ENCODE measurements at regions not wholly inside any gene's neighbourhood (a gene's known extent, or its start where the extent isn't known, plus 50 kb on each side); places are given as distances from the start of the nearest gene placed in this dataset.

GRCh38 chr3:188092648-188093047, 61.3 kb upstream of the LPP start:
- no peak overlapping the region for H4K8ac ChIP-seq (replicated peaks; ENCODE audit: insufficient read length, low read depth, low read length)
- no peak overlapping the region for H3K18ac ChIP-seq (ENCODE audit: insufficient read length, low read depth, low read length)
- no peak overlapping the region for H2BK20ac ChIP-seq (ENCODE audit: low read depth, low read length, poor library complexity, severe bottlenecking)
- no peak overlapping the region for H2BK15ac ChIP-seq (ENCODE audit: low read depth, low read length)
- TF ChIP-seq, protein P1, sequence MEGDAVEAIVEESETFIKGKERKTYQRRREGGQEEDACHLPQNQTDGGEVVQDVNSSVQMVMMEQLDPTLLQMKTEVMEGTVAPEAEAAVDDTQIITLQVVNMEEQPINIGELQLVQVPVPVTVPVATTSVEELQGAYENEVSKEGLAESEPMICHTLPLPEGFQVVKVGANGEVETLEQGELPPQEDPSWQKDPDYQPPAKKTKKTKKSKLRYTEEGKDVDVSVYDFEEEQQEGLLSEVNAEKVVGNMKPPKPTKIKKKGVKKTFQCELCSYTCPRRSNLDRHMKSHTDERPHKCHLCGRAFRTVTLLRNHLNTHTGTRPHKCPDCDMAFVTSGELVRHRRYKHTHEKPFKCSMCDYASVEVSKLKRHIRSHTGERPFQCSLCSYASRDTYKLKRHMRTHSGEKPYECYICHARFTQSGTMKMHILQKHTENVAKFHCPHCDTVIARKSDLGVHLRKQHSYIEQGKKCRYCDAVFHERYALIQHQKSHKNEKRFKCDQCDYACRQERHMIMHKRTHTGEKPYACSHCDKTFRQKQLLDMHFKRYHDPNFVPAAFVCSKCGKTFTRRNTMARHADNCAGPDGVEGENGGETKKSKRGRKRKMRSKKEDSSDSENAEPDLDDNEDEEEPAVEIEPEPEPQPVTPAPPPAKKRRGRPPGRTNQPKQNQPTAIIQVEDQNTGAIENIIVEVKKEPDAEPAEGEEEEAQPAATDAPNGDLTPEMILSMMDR (conservative IDR thresholded peaks at IDR 0.05) = no peak
- H2BK12ac ChIP-seq (ENCODE audit: insufficient read length, low read depth, low read length) = no peak overlapping the region
- no peak overlapping the region for H3K9ac ChIP-seq (ENCODE audit: extremely low read depth, insufficient read length, low read length)
- no peak overlapping the region for H2AFZ ChIP-seq (ENCODE audit: low read length)
- H3K79me2 ChIP-seq (ENCODE audit: insufficient read depth, low read length) = no peaks in the 10 kb centered on the region
- H3K27ac ChIP-seq (ENCODE audit: insufficient read length, low read depth, low read length) = no peak overlapping the region
- no peaks in the 10 kb centered on the region for H3K4me1 Mint-ChIP-seq
- no peak overlapping the region for H3T11ph ChIP-seq (ENCODE audit: low read length)
- no CpG with 5 or more reads among the region's 6 CpGs for WGBS (ENCODE audit: extremely low coverage, insufficient read length, low lambda C conversion rate)
- H2BK120ac ChIP-seq (ENCODE audit: low read depth, low read length, poor library complexity, severe bottlenecking) = no peak overlapping the region
- no peaks in the 10 kb centered on the region for H3K79me1 ChIP-seq (ENCODE audit: insufficient read depth, low read depth, low read length, poor library complexity, severe bottlenecking)
- H3K27me3 Mint-ChIP-seq (ENCODE audit: low read depth) = no peaks in the 10 kb centered on the region
- H3K4me3 Mint-ChIP-seq = no peak overlapping the region
- no peak overlapping the region for H3K56ac ChIP-seq (ENCODE audit: insufficient read length, low read depth, low read length)
- H3K23me2 ChIP-seq (ENCODE audit: insufficient read length, low read depth, low read length, poor library complexity, severe bottlenecking) = no peaks in the 10 kb centered on the region
- H4K5ac ChIP-seq (ENCODE audit: insufficient read length, low read depth, low read length) = no peak overlapping the region
- no peak for DNase-seq
- no peak overlapping the region for H3K27ac Mint-ChIP-seq
- H3K27me3 ChIP-seq (ENCODE audit: insufficient read depth, low read length) = no peaks in the 10 kb centered on the region
- no peaks in the 10 kb centered on the region for H3K9me3 ChIP-seq (ENCODE audit: control insufficient read depth, low read depth, low read length)
- no peaks in the 10 kb centered on the region for H4K20me1 ChIP-seq (ENCODE audit: control insufficient read depth, insufficient read depth, insufficient read length)
- H3K4me1 ChIP-seq (ENCODE audit: insufficient read depth, low read length) = no peaks in the 10 kb centered on the region
- H3K14ac ChIP-seq (ENCODE audit: insufficient read depth, low read length) = no peak overlapping the region
- no peak overlapping the region for H3K4ac ChIP-seq (ENCODE audit: low read depth, low read length)
- H2AK5ac ChIP-seq (ENCODE audit: insufficient read length, low read length) = no peak overlapping the region
- H3K36me3 Mint-ChIP-seq (ENCODE audit: insufficient read depth in 1 of 3, low read depth in 3 of 3) = no peaks in the 10 kb centered on the region
- H3K4me2 ChIP-seq (ENCODE audit: insufficient read depth, insufficient read length, low read length) = no peak overlapping the region
- no peaks in the 10 kb centered on the region for H3K9me3 Mint-ChIP-seq
- H3K23ac ChIP-seq (ENCODE audit: insufficient read length, low read depth, low read length) = no peak overlapping the region
- H4K91ac ChIP-seq (ENCODE audit: insufficient read length, low read depth, low read length) = no peak overlapping the region
- no peak overlapping the region for H2BK5ac ChIP-seq (ENCODE audit: insufficient read length, low read length)

Measured in H9 (cell line).